ENCODE measurements at regions not wholly inside any gene's neighbourhood (a gene's known extent, or its start where the extent isn't known, plus 50 kb on each side); places are given as distances from the start of the nearest gene placed in this dataset.

GRCh38 chr7:17422966-17423365 lies 124.5 kb downstream of the AHR start:
- TF ChIP-seq EZH2 (optimal IDR thresholded peaks at IDR 0.05; ENCODE audit: low read depth, low read length) (no peak), CTCF (IDR thresholded peaks at IDR 0.05; ENCODE audit: low read length) (no peak), EZH2phosphoT487 (IDR thresholded peaks at IDR 0.05; ENCODE audit: low read length) (no peak)

Measured in MM.1S (cell line).